GM21528 (cell line): ENCODE measurements at regions not wholly inside any gene's neighbourhood (a gene's known extent, or its start where the extent isn't known, plus 50 kb on each side); places are given as distances from the start of the nearest gene placed in this dataset.
"Not testable (repeated sequence)": the region's sequence is repeated elsewhere in the genome, so short reads cannot be mapped to it uniquely, and the experiment has no call there.

Experiments used
- ATAC-seq: cut with Tn5 transposase; IDR thresholded peaks from one replicate; pipeline ENCODE4 v1.9.1; 2021; ENCODE audit warnings: mild to moderate bottlenecking, moderate library complexity; ENCODE audit not compliant: unreplicated experiment, low FRiP score

GRCh38 chr7:25726170-25726780, 425.7 kb upstream of the NFE2L3 start:
- no peak for ATAC-seq

GRCh38 chr7:25726781-25727311, 425.2 kb upstream of the NFE2L3 start:
- ATAC-seq = no peak

- ATAC-seq = no peak
Measured at GRCh38 chr7:25727446-25727845, 424.6 kb upstream of the NFE2L3 start.

- no peak for ATAC-seq
Measured at GRCh38 chr7:25727876-25728275, 424.1 kb upstream of the NFE2L3 start.

- ATAC-seq = no peak
Measured at GRCh38 chr7:25731068-25731845, 420.7 kb upstream of the NFE2L3 start.

GRCh38 chr7:25731846-25732245, 420.2 kb upstream of the NFE2L3 start:
- no peak for ATAC-seq

GRCh38 chr7:25732766-25733217, 419.2 kb upstream of the NFE2L3 start:
- no peak for ATAC-seq

GRCh38 chr7:25735674-25736242, 416.2 kb upstream of the NFE2L3 start:
- ATAC-seq = no peak

GRCh38 chr7:25738528-25738927, 413.5 kb upstream of the NFE2L3 start:
- ATAC-seq = no peak

- ATAC-seq = no peak
Measured at GRCh38 chr7:25739143-25739542, 412.9 kb upstream of the NFE2L3 start.

- ATAC-seq = no peak
Measured at GRCh38 chr7:25742316-25742715, 409.7 kb upstream of the NFE2L3 start.

- not testable (repeated sequence) for ATAC-seq
Measured at GRCh38 chr7:25743670-25744451, 408.1 kb upstream of the NFE2L3 start.

GRCh38 chr7:25750744-25751508, 401.1 kb upstream of the NFE2L3 start:
- no peak for ATAC-seq

- no peak for ATAC-seq
Measured at GRCh38 chr7:25752154-25752553, 399.8 kb upstream of the NFE2L3 start.

- ATAC-seq = no peak
Measured at GRCh38 chr7:25752967-25753791, 398.8 kb upstream of the NFE2L3 start.

- no peak for ATAC-seq
Measured at GRCh38 chr7:25753837-25754236, 398.2 kb upstream of the NFE2L3 start.

GRCh38 chr7:25754333-25754732, 397.7 kb upstream of the NFE2L3 start:
- no peak for ATAC-seq

GRCh38 chr7:25754751-25755150, 397.2 kb upstream of the NFE2L3 start:
- ATAC-seq = no peak

GRCh38 chr7:25756601-25757000, 395.4 kb upstream of the NFE2L3 start:
- no peak for ATAC-seq
